Peyer's patch (tissue), 4 donors: ENCODE measurements at regions not wholly inside any gene's neighbourhood (a gene's known extent, or its start where the extent isn't known, plus 50 kb on each side); places are given as distances from the start of the nearest gene placed in this dataset.

Source experiments
- DNase-seq, 3 donors: peaks; one replicate each; pipeline ENCODE4 v3.0.0-alpha.2; 2017 to 2019
- H3K27ac ChIP-seq, 4 donors: fragments of 200-600 bp; sonication (generic); one replicate each; pipeline ENCODE4 v1.5.1; 2016 to 2019
- H3K27me3 ChIP-seq, 2 donors: fragments of 200-600 bp; sonication (generic); one replicate each; pipeline ENCODE4 v1.5.1; 2019
- H3K36me3 ChIP-seq, 3 donors: fragments of 200-600 bp; sonication (generic); one replicate each; pipeline ENCODE4 v1.5.1; 2016 to 2019
- H3K4me1 ChIP-seq, 4 donors: fragments of 200-600 bp; sonication (generic); one replicate each; pipeline ENCODE4 v1.5.1; 2016 to 2019
- H3K4me3 ChIP-seq, 4 donors: fragments of 200-600 bp; sonication (generic); 1 replicate in 3 of 4; 2 replicates in 1 of 4; pipeline ENCODE4 v1.5.1; 2016 to 2019; ENCODE audit warnings: mild to moderate bottlenecking in 1 of 4
- H3K9me3 ChIP-seq, 4 donors: fragments of 200-600 bp; sonication (generic); one replicate each; pipeline ENCODE4 v1.5.1; 2016 to 2019; ENCODE audit warnings: mild to moderate bottlenecking in 1 of 4
- POLR2A ChIP-seq, 2 donors: fragments of 450-650 bp; IDR thresholded peaks; one replicate each; pipeline ENCODE4 v1.5.1; 2017; ENCODE audit warnings: antibody characterized with exemption in 2 of 2, mild to moderate bottlenecking in 2 of 2, moderate library complexity in 2 of 2
- TF ChIP-seq, protein P1 (sequence below), 6 experiments: fragments of 450-650 bp in 4 of 6; fragments of 200-600 bp in 2 of 6; sonication (generic) in 1 of 6; IDR thresholded peaks; one replicate each; pipeline ENCODE4 v1.5.1; 2017 to 2019; ENCODE audit warnings: antibody characterized with exemption in 6 of 6, mild to moderate bottlenecking in 3 of 6, moderate library complexity in 1 of 6

- TF ChIP-seq POLR2A (IDR thresholded peaks at IDR 0.05) = no peak
- TF ChIP-seq, protein P1, sequence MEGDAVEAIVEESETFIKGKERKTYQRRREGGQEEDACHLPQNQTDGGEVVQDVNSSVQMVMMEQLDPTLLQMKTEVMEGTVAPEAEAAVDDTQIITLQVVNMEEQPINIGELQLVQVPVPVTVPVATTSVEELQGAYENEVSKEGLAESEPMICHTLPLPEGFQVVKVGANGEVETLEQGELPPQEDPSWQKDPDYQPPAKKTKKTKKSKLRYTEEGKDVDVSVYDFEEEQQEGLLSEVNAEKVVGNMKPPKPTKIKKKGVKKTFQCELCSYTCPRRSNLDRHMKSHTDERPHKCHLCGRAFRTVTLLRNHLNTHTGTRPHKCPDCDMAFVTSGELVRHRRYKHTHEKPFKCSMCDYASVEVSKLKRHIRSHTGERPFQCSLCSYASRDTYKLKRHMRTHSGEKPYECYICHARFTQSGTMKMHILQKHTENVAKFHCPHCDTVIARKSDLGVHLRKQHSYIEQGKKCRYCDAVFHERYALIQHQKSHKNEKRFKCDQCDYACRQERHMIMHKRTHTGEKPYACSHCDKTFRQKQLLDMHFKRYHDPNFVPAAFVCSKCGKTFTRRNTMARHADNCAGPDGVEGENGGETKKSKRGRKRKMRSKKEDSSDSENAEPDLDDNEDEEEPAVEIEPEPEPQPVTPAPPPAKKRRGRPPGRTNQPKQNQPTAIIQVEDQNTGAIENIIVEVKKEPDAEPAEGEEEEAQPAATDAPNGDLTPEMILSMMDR (IDR thresholded peaks at IDR 0.05) = no peak
- no peak overlapping the region for H3K4me3 ChIP-seq
- no peak for DNase-seq
- H3K36me3 ChIP-seq = no peaks in the 10 kb centered on the region
- no peak overlapping the region for H3K27ac ChIP-seq
- H3K9me3 ChIP-seq = no peaks in the 10 kb centered on the region
- H3K27me3 ChIP-seq = no peaks in the 10 kb centered on the region
- H3K4me1 ChIP-seq = peaks cover 0 to 7% (median 0%) of the 10 kb centered on the region in 4 donors
These were observed 50.6 kb upstream of the RAPGEF2 start for GRCh38 chr4:159052315-159052714.
